PC-3 (cell line): ENCODE measurements at regions not wholly inside any gene's neighbourhood (a gene's known extent, or its start where the extent isn't known, plus 50 kb on each side); places are given as distances from the start of the nearest gene placed in this dataset.

Experiments used
- ATAC-seq: fragments of 200-7000 bp; cut with Tn5 transposase; 2 replicates; pipeline ENCODE4 v1.9.1; 2020; ENCODE audit warnings: mild to moderate bottlenecking, moderate library complexity
- BruUV-seq: library from RNA; stranded (reverse); fragments of 400-500 nt; replicated peaks from 2 replicates; lab custom pipeline; 2021; lab: Mats Ljungman, UMichigan
- CTCF ChIA-PET: fragments of 300-600 bp; sonication (Branson Sonifier 250); formaldehyde crosslinking; loops from one replicate; lab custom pipeline; 2022; ENCODE audit warnings: antibody characterized with exemption; lab: Charles Lee
- POLR2A ChIA-PET: fragments of 300-600 bp; sonication (Branson Sonifier 250); formaldehyde crosslinking; loops from one replicate; lab custom pipeline; 2022; ENCODE audit warnings: antibody characterized with exemption; ENCODE audit not compliant: unreplicated experiment; lab: Charles Lee
- DNase-seq: peaks from one replicate; pipeline ENCODE4 v3.0.0-alpha.2; 2015
- H2AFZ ChIP-seq: fragments of 300-600 bp; sonication (generic); 2 replicates; pipeline ENCODE4 v1.6.0; 2016; ENCODE audit warnings: antibody characterized with exemption, low read length
- H3F3A ChIP-seq: fragments of 300-600 bp; sonication (generic); one replicate; pipeline ENCODE4 v1.6.0; 2017; ENCODE audit warnings: antibody characterized with exemption, low read length, control low read depth, mild to moderate bottlenecking; ENCODE audit not compliant: unreplicated experiment
- H3K27ac ChIP-seq: fragments of 300-600 bp; sonication (generic); 2 replicates; pipeline ENCODE4 v1.5.1; 2016; ENCODE audit warnings: mild to moderate bottlenecking, low read length
- H3K27me3 ChIP-seq: fragments of 300-600 bp; sonication (generic); 2 replicates; pipeline ENCODE4 v1.6.1; 2016; ENCODE audit warnings: low read length, mixed read lengths
- H3K36me3 ChIP-seq: fragments of 300-600 bp; sonication (generic); 2 replicates; pipeline ENCODE4 v1.6.1; 2016; ENCODE audit warnings: low read depth, mixed run types, low read length, mixed read lengths
- H3K4me1 ChIP-seq: fragments of 300-600 bp; sonication (generic); 2 replicates; pipeline ENCODE4 v1.5.1; 2016; ENCODE audit warnings: low read length; ENCODE audit not compliant: insufficient read depth
- H3K4me2 ChIP-seq: fragments of 300-600 bp; sonication (generic); 2 replicates; pipeline ENCODE4 v1.6.0; 2016; ENCODE audit warnings: low read length
- H3K4me3 ChIP-seq: fragments of 300-600 bp; sonication (generic); 2 replicates; pipeline ENCODE4 v1.5.1; 2016; ENCODE audit warnings: mild to moderate bottlenecking, low read length, mixed read lengths
- H3K79me2 ChIP-seq: fragments of 300-600 bp; sonication (generic); 2 replicates; pipeline ENCODE4 v1.6.1; 2017; ENCODE audit warnings: low read length, mixed read lengths
- H3K9ac ChIP-seq: fragments of 300-600 bp; sonication (generic); 2 replicates; pipeline ENCODE4 v1.6.0; 2016; ENCODE audit warnings: mild to moderate bottlenecking, low read length
- H3K9me2 ChIP-seq: fragments of 300-600 bp; sonication (generic); replicated peaks from 2 replicates; pipeline ENCODE4 v1.6.1; 2016; ENCODE audit warnings: mixed run types, low read length, mixed read lengths
- H3K9me3 ChIP-seq: fragments of 300-600 bp; sonication (generic); 2 replicates; pipeline ENCODE4 v1.6.1; 2016; ENCODE audit warnings: low read length, mixed read lengths
- H4K20me1 ChIP-seq: fragments of 300-600 bp; sonication (generic); 2 replicates; pipeline ENCODE4 v1.6.1; 2016; ENCODE audit warnings: low read length, mixed read lengths
- EZH2 ChIP-seq: fragments of 300-600 bp; sonication (generic); IDR thresholded peaks from one replicate; pipeline ENCODE4 v1.6.1; 2017; ENCODE audit warnings: antibody characterized with exemption, mild to moderate bottlenecking, low read length; ENCODE audit not compliant: unreplicated experiment
- EZH2phosphoT487 ChIP-seq: fragments of 300-600 bp; sonication (generic); IDR thresholded peaks from 2 replicates; pipeline ENCODE4 v1.6.1; 2018; ENCODE audit warnings: mild to moderate bottlenecking, antibody characterized with exemption, low read length, borderline replicate concordance
- intact Hi-C: fragments of 100-400 bp; cut with micrococcal nuclease; formaldehyde crosslinking; loops from 2 replicates; pipeline ENCODE4 v1.9.0; 2023
- TF ChIP-seq, protein P1 (sequence below): fragments of 300-600 bp; sonication (generic); conservative IDR thresholded peaks from 2 replicates; pipeline ENCODE4 v1.5.1; 2017; ENCODE audit warnings: antibody characterized with exemption, low read depth, mild to moderate bottlenecking, low read length

DNA sequence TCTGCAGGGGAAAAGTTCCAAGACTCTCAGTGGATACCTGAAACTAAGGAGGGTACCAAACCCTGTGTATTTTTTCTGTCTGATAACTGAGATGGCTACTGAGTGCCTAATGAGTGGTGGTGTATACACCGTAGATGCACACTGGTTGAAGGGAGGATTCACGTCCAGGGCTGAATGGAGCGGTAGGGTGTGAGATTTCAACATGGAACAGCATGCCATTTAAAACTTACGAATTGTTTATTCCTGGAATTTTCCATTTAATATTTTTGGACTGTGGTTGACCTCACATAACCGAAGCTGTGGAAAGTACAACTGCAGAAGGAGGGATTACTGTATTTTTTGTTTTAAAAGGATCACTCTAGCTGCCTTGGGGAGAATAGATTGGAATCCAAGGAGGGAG, 322.5 kb upstream of the SORL1-AS1 start:
- intact Hi-C loops: no loop called here
- no peaks in the 10 kb centered on the region for H3K36me3 ChIP-seq
- H3K9me2 ChIP-seq: no peaks in the 10 kb centered on the region
- no peaks in the 10 kb centered on the region for H3K9me3 ChIP-seq
- ChIA-PET CTCF (no interaction called here), POLR2A (no interaction called here)
- no TSS peak for BruUV-seq
- TF ChIP-seq EZH2 (no peak), EZH2phosphoT487 (no peak)
- TF ChIP-seq, protein P1, sequence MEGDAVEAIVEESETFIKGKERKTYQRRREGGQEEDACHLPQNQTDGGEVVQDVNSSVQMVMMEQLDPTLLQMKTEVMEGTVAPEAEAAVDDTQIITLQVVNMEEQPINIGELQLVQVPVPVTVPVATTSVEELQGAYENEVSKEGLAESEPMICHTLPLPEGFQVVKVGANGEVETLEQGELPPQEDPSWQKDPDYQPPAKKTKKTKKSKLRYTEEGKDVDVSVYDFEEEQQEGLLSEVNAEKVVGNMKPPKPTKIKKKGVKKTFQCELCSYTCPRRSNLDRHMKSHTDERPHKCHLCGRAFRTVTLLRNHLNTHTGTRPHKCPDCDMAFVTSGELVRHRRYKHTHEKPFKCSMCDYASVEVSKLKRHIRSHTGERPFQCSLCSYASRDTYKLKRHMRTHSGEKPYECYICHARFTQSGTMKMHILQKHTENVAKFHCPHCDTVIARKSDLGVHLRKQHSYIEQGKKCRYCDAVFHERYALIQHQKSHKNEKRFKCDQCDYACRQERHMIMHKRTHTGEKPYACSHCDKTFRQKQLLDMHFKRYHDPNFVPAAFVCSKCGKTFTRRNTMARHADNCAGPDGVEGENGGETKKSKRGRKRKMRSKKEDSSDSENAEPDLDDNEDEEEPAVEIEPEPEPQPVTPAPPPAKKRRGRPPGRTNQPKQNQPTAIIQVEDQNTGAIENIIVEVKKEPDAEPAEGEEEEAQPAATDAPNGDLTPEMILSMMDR: no peak
- no peaks in the 10 kb centered on the region for H3F3A ChIP-seq
- no peaks in the 10 kb centered on the region for H4K20me1 ChIP-seq
- H3K4me3 ChIP-seq: no peak overlapping the region
- no peak overlapping the region for H3K4me2 ChIP-seq
- H3K4me1 ChIP-seq: peaks cover 16% of the 10 kb centered on the region
- H3K27ac ChIP-seq: no peak overlapping the region
- H3K9ac ChIP-seq: no peak overlapping the region
- H2AFZ ChIP-seq: no peak overlapping the region
- DNase-seq: no peak
- H3K27me3 ChIP-seq: 0 out of 2 replicates have a peak, but pooled peaks cover 3% of the 10 kb centered on the region
- H3K79me2 ChIP-seq: no peaks in the 10 kb centered on the region
- ATAC-seq: no peak

GRCh38 chr11:121773076-121773475, 320.3 kb upstream of the SORL1-AS1 start:
- no peaks in the 10 kb centered on the region for H3K79me2 ChIP-seq
- CTCF ChIA-PET: no interaction called here
- BruUV-seq: no TSS peak

More at GRCh38 chr11:121773076-121773475, 320.3 kb upstream of the SORL1-AS1 start:
- DNase-seq (no peak), ATAC-seq (no peak)
- H3K4me3 ChIP-seq: no peak overlapping the region
- no peaks in the 10 kb centered on the region for H3K9me3 ChIP-seq
- TF ChIP-seq EZH2: no peak
- TF ChIP-seq, protein P1: no peak
- no peak for TF ChIP-seq EZH2phosphoT487
- H3K36me3 ChIP-seq: no peaks in the 10 kb centered on the region
- H3K9me2 ChIP-seq: no peaks in the 10 kb centered on the region
- H2AFZ ChIP-seq: no peak overlapping the region
- peaks cover 16% of the 10 kb centered on the region for H3K4me1 ChIP-seq
- H4K20me1 ChIP-seq: no peaks in the 10 kb centered on the region
- H3K27me3 ChIP-seq: 0 out of 2 replicates have a peak, but pooled peaks cover 17% of the 10 kb centered on the region
- no peak overlapping the region for H3K27ac ChIP-seq
- intact Hi-C loops: no loop called here
- POLR2A ChIA-PET: interaction anchor here (0.6 kb wide), 1 partner anchor 12 kb away, joined by 4 read pairs; no protein-coding TSS in a partner anchor
- no peak overlapping the region for H3K4me2 ChIP-seq
- H3K9ac ChIP-seq: no peak overlapping the region
- no peaks in the 10 kb centered on the region for H3F3A ChIP-seq
